Pancreas (tissue), 10 donors: ENCODE measurements at regions not wholly inside any gene's neighbourhood (a gene's known extent, or its start where the extent isn't known, plus 50 kb on each side); places are given as distances from the start of the nearest gene placed in this dataset.
"Not testable (repeated sequence)": the region's sequence is repeated elsewhere in the genome, so short reads cannot be mapped to it uniquely, and the experiment has no call there.

ENCODE experiments used
- ATAC-seq, 4 donors: fragments of 200-7000 bp; cut with Tn5 transposase; one replicate each; pipeline versions ENCODE4 v1.8.0 to v1.9.1; 2020; ENCODE audit warnings: mild to moderate bottlenecking in 4 of 4, moderate library complexity in 4 of 4
- DNase-seq, 6 donors: peaks; one replicate each; pipeline ENCODE4 v3.0.0-alpha.2; 2020
- FAIRE-seq: peaks from 2 replicates; lab custom pipeline; 2012; peaks lifted over from hg19 to GRCh38; lab: Jason Lieb, UNC
- H3K27ac ChIP-seq, 4 donors: fragments of 200-600 bp; sonication (generic); 1 replicate in 3 of 4; 2 replicates in 1 of 4; pipeline versions ENCODE4 v1.5.0 to v1.8.0; 2020
- H3K27me3 ChIP-seq, 4 donors: fragments of 200-600 bp; one replicate each; pipeline ENCODE4 v1.8.0; 2021
- H3K36me3 ChIP-seq, 3 donors: fragments of 200-600 bp; sonication (generic) in 1 of 3; one replicate each; pipeline versions ENCODE4 v1.5.0 to v1.8.0; 2020 to 2021
- H3K4me1 ChIP-seq, 3 donors: fragments of 200-600 bp; one replicate each; pipeline ENCODE4 v1.8.0; 2021
- H3K4me3 ChIP-seq, 4 donors: fragments of 200-600 bp; sonication (generic) in 2 of 4; one replicate each; pipeline versions ENCODE4 v1.5.0 to v1.8.0; 2020 to 2021
- H3K9me3 ChIP-seq, 4 donors: fragments of 200-600 bp; one replicate each; pipeline ENCODE4 v1.8.0; 2021
- CTCF ChIP-seq, 4 donors: fragments of 200-600 bp; sonication (generic) in 3 of 4; IDR thresholded peaks; one replicate each; pipeline versions ENCODE4 v1.5.0 to v1.8.0; 2021; ENCODE audit warnings: antibody characterized with exemption in 4 of 4
- WGBS, 2 donors: extraction: QIAGEN DNeasy Blood & Tissue Kit; methylation state at CpG; one replicate each; pipeline ENCODE4 v1.1.7; 2013; 5-methylcytosine and 5-hydroxymethylcytosine counted together
- intact Hi-C, 3 donors: fragments of 100-400 bp; cut with DNase I; formaldehyde crosslinking; loops; one replicate each; pipeline versions ENCODE4 v1.11.1 to v1.14.2; 2022
- donor health status: healthy with polysubstance abuse.
- donor health status: DM: no; HTN: no; CAD: no; lungs with moderate emphysema.
- donor health status: DM: no; HTN: no; CAD: no.
- donor health status: control.
- donor health status: control.
- donor health status: Bipolar disorder and iron deficiency.
- donor health status: DM: yes; HTN: yes; CAD: no.
- donor health status: DM: no; HTN: no; CAD: no.
- donor health status: DM: no; HTN: no; CAD: no.
- donor health status: DM: yes; HTN: yes; CAD: no.

- Histone ChIP-seq H3K4me1 (no peaks in the 10 kb centered on the region), H3K9me3 (no peaks in the 10 kb centered on the region), H3K36me3 (no peaks in the 10 kb centered on the region), H3K27ac (no peak overlapping the region), H3K27me3 (no peaks in the 10 kb centered on the region), H3K4me3 (no peak overlapping the region)
- intact Hi-C loops: loop anchor here in 1 of 3 donors (10.0 kb wide), 1 partner anchor 187 kb away; no protein-coding TSS in a partner anchor
- no peak for ATAC-seq
- no peak for FAIRE-seq
- no peak for DNase-seq
- TF ChIP-seq CTCF (IDR thresholded peaks at IDR 0.05): no peak
Observed at GRCh38 chr10:16011548-16011947, 151.2 kb upstream of the MINDY3 start.

- DNase-seq: no peak
- H3K27me3 ChIP-seq: no peaks in the 10 kb centered on the region
- ATAC-seq: no peak
- FAIRE-seq: no peak
- TF ChIP-seq CTCF (IDR thresholded peaks at IDR 0.05): no peak
- no peaks in the 10 kb centered on the region for H3K4me1 ChIP-seq
- no peaks in the 10 kb centered on the region for H3K36me3 ChIP-seq
- intact Hi-C loops: loop anchor here in 1 of 3 donors (10.0 kb wide), 1 partner anchor 190 kb away; no protein-coding TSS in a partner anchor
- H3K27ac ChIP-seq: no peak overlapping the region
- no peak overlapping the region for H3K4me3 ChIP-seq
- H3K9me3 ChIP-seq: no peaks in the 10 kb centered on the region
- 36 to 48% methylated on average over 3 of the region's 3 CpGs for whole genome bisulfite sequencing, 2 donors
Observed at GRCh38 chr10:16014469-16014868, 154.2 kb upstream of the MINDY3 start.

GRCh38 chr10:16016688-16017087 lies 156.4 kb upstream of the MINDY3 start:
- FAIRE-seq: no peak
- no peaks in the 10 kb centered on the region for H3K27me3 ChIP-seq
- intact Hi-C loops: loop anchor here in 1 of 3 donors (10.0 kb wide), 1 partner anchor 192 kb away; no protein-coding TSS in a partner anchor
- H3K4me3 ChIP-seq: no peak overlapping the region
- H3K27ac ChIP-seq: no peak overlapping the region
- peak in 1 of 6 donors; percentile 17 for DNase-seq
- no peak for ATAC-seq
- WGBS, 2 donors: 40 to 43% methylated on average over 4 of the region's 4 CpGs
- TF ChIP-seq CTCF (IDR thresholded peaks at IDR 0.05): no peak
- no peaks in the 10 kb centered on the region for H3K4me1 ChIP-seq
- no peaks in the 10 kb centered on the region for H3K36me3 ChIP-seq
- no peaks in the 10 kb centered on the region for H3K9me3 ChIP-seq

GRCh38 chr10:16020836-16021235 lies 160.5 kb upstream of the MINDY3 start:
- TF ChIP-seq CTCF (IDR thresholded peaks at IDR 0.05): no peak
- DNase-seq (no peak), ATAC-seq (no peak), FAIRE-seq (no peak)
- Histone ChIP-seq H3K27ac (no peak overlapping the region), H3K36me3 (no peaks in the 10 kb centered on the region), H3K27me3 (no peaks in the 10 kb centered on the region), H3K4me1 (no peaks in the 10 kb centered on the region), H3K9me3 (no peaks in the 10 kb centered on the region), H3K4me3 (no peak overlapping the region)
- WGBS, 2 donors: 0 to 73% methylated on average over 1 of the region's 1 CpG
- intact Hi-C loops: no loop called here

- H3K4me3 ChIP-seq, H3K27ac ChIP-seq, H3K9me3 ChIP-seq, H3K36me3 ChIP-seq, FAIRE-seq, H3K27me3 ChIP-seq, H3K4me1 ChIP-seq, intact Hi-C loops, DNase-seq, ATAC-seq: not testable (repeated sequence)
- 70 to 81% methylated on average over 14 of the region's 14 CpGs for WGBS, 2 donors
Observed at GRCh38 chr10:16026832-16027231, 166.5 kb upstream of the MINDY3 start.
